Vagina (tissue), 2 donors: ENCODE measurements at regions not wholly inside any gene's neighbourhood (a gene's known extent, or its start where the extent isn't known, plus 50 kb on each side); places are given as distances from the start of the nearest gene placed in this dataset.

ENCODE experiments used
- DNase-seq, 2 donors: peaks; one replicate each; pipeline ENCODE4 v3.0.0-alpha.2; 2017; ENCODE audit errors: extremely low spot score in 2 of 2
- H3K27ac ChIP-seq: fragments of 200-600 bp; sonication (generic); one replicate; pipeline ENCODE4 v1.5.1; 2019
- H3K27me3 ChIP-seq: fragments of 200-600 bp; sonication (generic); one replicate; pipeline ENCODE4 v1.5.1; 2019
- H3K36me3 ChIP-seq, 2 donors: fragments of 200-600 bp; sonication (generic); one replicate each; pipeline ENCODE4 v1.5.1; 2017 to 2019
- H3K4me1 ChIP-seq: fragments of 200-600 bp; sonication (generic); one replicate; pipeline ENCODE4 v1.5.1; 2019
- H3K4me3 ChIP-seq, 2 donors: fragments of 200-600 bp; sonication (generic); 1 replicate in 1 of 2; 2 replicates in 1 of 2; pipeline ENCODE4 v1.5.1; 2016 to 2019
- H3K9me3 ChIP-seq: fragments of 200-600 bp; sonication (generic); one replicate; pipeline ENCODE4 v1.5.1; 2019
- CTCF ChIP-seq, 3 experiments: fragments of 450-650 bp in 2 of 3; fragments of 200-600 bp in 1 of 3; sonication (generic) in 1 of 3; IDR thresholded peaks; one replicate each; pipeline ENCODE4 v1.5.1; 2017 to 2019; ENCODE audit warnings: antibody characterized with exemption in 3 of 3, mild to moderate bottlenecking in 2 of 3, moderate library complexity in 2 of 3
- POLR2A ChIP-seq, 2 donors: fragments of 450-650 bp; IDR thresholded peaks; one replicate each; pipeline ENCODE4 v1.6.1; 2017; ENCODE audit warnings: antibody characterized with exemption in 2 of 2, mild to moderate bottlenecking in 2 of 2, moderate library complexity in 2 of 2
- POLR2AphosphoS5 ChIP-seq, 2 donors: sonication (generic); formaldehyde crosslinking; IDR thresholded peaks; one replicate each; pipeline ENCODE4 v1.9.0; 2017; ENCODE audit warnings: antibody characterized with exemption in 2 of 2, mild to moderate bottlenecking in 2 of 2, low read depth in 1 of 2; ENCODE audit not compliant: insufficient read depth in 1 of 2
- intact Hi-C: fragments of 100-400 bp; cut with DNase I; formaldehyde crosslinking; loops from one replicate; pipeline ENCODE4 v1.15.1; 2023

GRCh38 chr7:85940798-85941197 lies 702.9 kb upstream of the GRM3 start:
- DNase-seq, result no peak
- intact Hi-C loops, result no loop called here
- no peaks in the 10 kb centered on the region for H3K4me1 ChIP-seq
- H3K27me3 ChIP-seq, result no peaks in the 10 kb centered on the region
- no peaks in the 10 kb centered on the region for H3K9me3 ChIP-seq
- H3K27ac ChIP-seq, result no peak overlapping the region
- no peak for TF ChIP-seq POLR2AphosphoS5 (IDR thresholded peaks at IDR 0.05; ENCODE audit: insufficient read depth in 1 of 2, low read depth in 1 of 2)
- TF ChIP-seq CTCF (IDR thresholded peaks at IDR 0.05), result no peak
- TF ChIP-seq POLR2A (IDR thresholded peaks at IDR 0.05), result no peak
- no peaks in the 10 kb centered on the region for H3K36me3 ChIP-seq
- no peak overlapping the region for H3K4me3 ChIP-seq

- TF ChIP-seq POLR2A (IDR thresholded peaks at IDR 0.05) (no peak), POLR2AphosphoS5 (IDR thresholded peaks at IDR 0.05; ENCODE audit: insufficient read depth in 1 of 2, low read depth in 1 of 2) (no peak), CTCF (IDR thresholded peaks at IDR 0.05) (no peak)
- H3K27me3 ChIP-seq, result no peaks in the 10 kb centered on the region
- H3K4me3 ChIP-seq, result no peak overlapping the region
- no peaks in the 10 kb centered on the region for H3K9me3 ChIP-seq
- intact Hi-C loops, result no loop called here
- H3K4me1 ChIP-seq, result no peaks in the 10 kb centered on the region
- no peaks in the 10 kb centered on the region for H3K36me3 ChIP-seq
- DNase-seq, result no peak
- no peak overlapping the region for H3K27ac ChIP-seq
Observed at GRCh38 chr7:85931919-85932318, 711.8 kb upstream of the GRM3 start.

- TF ChIP-seq CTCF (IDR thresholded peaks at IDR 0.05) (no peak), POLR2A (IDR thresholded peaks at IDR 0.05) (no peak)
- Histone ChIP-seq H3K4me3 (no peak overlapping the region), H3K36me3 (no peaks in the 10 kb centered on the region), H3K4me1 (no peaks in the 10 kb centered on the region), H3K27ac (no peak overlapping the region), H3K27me3 (no peaks in the 10 kb centered on the region), H3K9me3 (no peaks in the 10 kb centered on the region)
- DNase-seq, result no peak
- intact Hi-C loops, result no loop called here
Observed at GRCh38 chr7:85928500-85928899, 715.2 kb upstream of the GRM3 start.

GRCh38 chr7:85927226-85927625 lies 716.5 kb upstream of the GRM3 start:
- no peaks in the 10 kb centered on the region for H3K27me3 ChIP-seq
- no peak for DNase-seq
- TF ChIP-seq POLR2AphosphoS5 (IDR thresholded peaks at IDR 0.05; ENCODE audit: insufficient read depth in 1 of 2, low read depth in 1 of 2) (no peak), CTCF (IDR thresholded peaks at IDR 0.05) (no peak), POLR2A (IDR thresholded peaks at IDR 0.05) (no peak)
- H3K4me3 ChIP-seq, result no peak overlapping the region
- H3K9me3 ChIP-seq, result no peaks in the 10 kb centered on the region
- H3K36me3 ChIP-seq, result no peaks in the 10 kb centered on the region
- no peak overlapping the region for H3K27ac ChIP-seq
- intact Hi-C loops, result no loop called here
- no peaks in the 10 kb centered on the region for H3K4me1 ChIP-seq

GRCh38 chr7:85924062-85924461 lies 719.6 kb upstream of the GRM3 start:
- Histone ChIP-seq H3K4me3 (no peak overlapping the region), H3K27me3 (no peaks in the 10 kb centered on the region), H3K9me3 (no peaks in the 10 kb centered on the region), H3K27ac (no peak overlapping the region), H3K4me1 (no peaks in the 10 kb centered on the region), H3K36me3 (no peaks in the 10 kb centered on the region)
- intact Hi-C loops, result no loop called here
- TF ChIP-seq CTCF (IDR thresholded peaks at IDR 0.05), result no peak
- no peak for TF ChIP-seq POLR2A (IDR thresholded peaks at IDR 0.05)
- no peak for DNase-seq
